SU-DHL-6 (cell line): ENCODE measurements at regions not wholly inside any gene's neighbourhood (a gene's known extent, or its start where the extent isn't known, plus 50 kb on each side); places are given as distances from the start of the nearest gene placed in this dataset.

Experiments used
- H2AFZ ChIP-seq: fragments of 200-600 bp; sonication (generic); 2 replicates; pipeline ENCODE4 v1.6.1; 2014; ENCODE audit warnings: low read depth, mild to moderate bottlenecking, moderate library complexity, mixed read lengths, antibody characterized with exemption, low read length; ENCODE audit not compliant: severe bottlenecking
- H3F3A ChIP-seq: fragments of 200-600 bp; shearing (Covaris generic); 2 replicates; pipeline ENCODE4 v1.6.0; 2016; ENCODE audit warnings: antibody characterized with exemption, mild to moderate bottlenecking; ENCODE audit not compliant: insufficient read depth
- H3K27ac ChIP-seq: fragments of 200-600 bp; sonication (generic); 2 replicates; pipeline ENCODE4 v1.5.1; 2016; ENCODE audit warnings: low read depth, mild to moderate bottlenecking, low read length, moderate library complexity, mixed read lengths
- H3K27me3 ChIP-seq: fragments of 200-600 bp; sonication (generic), shearing (Covaris generic); 2 replicates; pipeline ENCODE4 v1.6.0; 2014; ENCODE audit warnings: mild to moderate bottlenecking, low read length
- H3K36me3 ChIP-seq: fragments of 200-600 bp; sonication (generic); 2 replicates; pipeline ENCODE4 v1.6.1; 2014; ENCODE audit warnings: mild to moderate bottlenecking, low read length, mixed read lengths
- H3K4me2 ChIP-seq: fragments of 300-600, 200-600 bp; shearing (Covaris generic), sonication (generic); 2 replicates; pipeline ENCODE4 v1.6.0; 2014; ENCODE audit warnings: low read length, low read depth, mild to moderate bottlenecking; ENCODE audit not compliant: poor library complexity, severe bottlenecking
- H3K4me3 ChIP-seq: fragments of 200-600 bp; sonication (generic); 2 replicates; pipeline ENCODE4 v1.5.1; 2014; ENCODE audit warnings: antibody characterized with exemption, low read length, mild to moderate bottlenecking, mixed read lengths; ENCODE audit not compliant: insufficient read depth, poor library complexity, severe bottlenecking
- H3K79me2 ChIP-seq: fragments of 200-600 bp; sonication (generic); 2 replicates; pipeline ENCODE4 v1.6.1; 2014; ENCODE audit warnings: mild to moderate bottlenecking, low read length, moderate library complexity; ENCODE audit not compliant: insufficient read depth
- H3K9ac ChIP-seq: fragments of 200-600 bp; sonication (generic); 2 replicates; pipeline ENCODE4 v1.7.0; 2014; ENCODE audit warnings: mild to moderate bottlenecking, low read length
- H3K9me2 ChIP-seq: fragments of 200-600 bp; sonication (generic); replicated peaks from 2 replicates; pipeline ENCODE4 v1.6.1; 2014; ENCODE audit warnings: low read length; ENCODE audit not compliant: insufficient read depth
- H3K9me3 ChIP-seq: fragments of 200-600 bp; sonication (generic); 2 replicates; pipeline ENCODE4 v1.6.1; 2014; ENCODE audit warnings: low read length, mixed read lengths; ENCODE audit not compliant: insufficient read depth
- H4K20me1 ChIP-seq: fragments of 200-600 bp; sonication (generic); 2 replicates; pipeline ENCODE4 v1.6.1; 2014; ENCODE audit warnings: low read depth, mild to moderate bottlenecking, antibody characterized with exemption, low read length, moderate library complexity, mixed read lengths
- CTCF ChIP-seq: fragments of 200-600 bp; sonication (generic); IDR thresholded peaks from one replicate; pipeline ENCODE4 v1.5.1; 2017; ENCODE audit warnings: antibody characterized with exemption, mild to moderate bottlenecking, low read length, moderate library complexity; ENCODE audit not compliant: insufficient read depth, poor library complexity, severe bottlenecking
- EZH2phosphoT487 ChIP-seq: fragments of 200-600 bp; sonication (generic), shearing (Covaris generic); conservative IDR thresholded peaks from 2 replicates; pipeline ENCODE4 v1.6.1; 2018; ENCODE audit warnings: mild to moderate bottlenecking, antibody characterized with exemption, low read length, moderate library complexity, mixed read lengths

DNA sequence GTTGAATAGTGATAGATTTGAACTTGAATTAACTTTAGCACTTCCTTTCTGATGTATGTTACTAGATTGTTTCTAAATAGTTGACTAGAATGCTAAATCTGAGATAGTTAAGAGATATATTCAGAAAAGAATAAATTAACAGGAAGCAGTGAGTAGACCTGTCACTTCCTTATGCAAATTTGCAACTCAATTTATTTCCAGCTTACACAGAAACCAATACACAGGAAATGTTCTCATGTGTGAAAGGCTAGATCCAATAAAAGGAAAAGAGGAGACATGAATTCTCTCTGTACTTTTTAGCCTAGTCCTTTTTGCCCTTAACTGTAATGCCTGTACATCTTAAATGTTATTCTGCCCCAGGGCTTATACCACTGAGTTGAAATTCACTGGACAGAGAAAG, 522.3 kb downstream of the COL11A1 start:
- Histone ChIP-seq H3K9ac (no peak overlapping the region), H3K9me2 (no peaks in the 10 kb centered on the region), H3F3A (no peaks in the 10 kb centered on the region), H3K27ac (no peak overlapping the region), H3K9me3 (no peaks in the 10 kb centered on the region), H2AFZ (no peak overlapping the region), H3K4me3 (no peak overlapping the region), H3K79me2 (no peaks in the 10 kb centered on the region), H3K4me2 (no peak overlapping the region), H3K27me3 (no peaks in the 10 kb centered on the region), H4K20me1 (no peaks in the 10 kb centered on the region), H3K36me3 (no peaks in the 10 kb centered on the region)
- TF ChIP-seq CTCF, result no peak
- TF ChIP-seq EZH2phosphoT487, result no peak

GRCh38 chr1:102580806-102581205, 527.5 kb downstream of the COL11A1 start:
- Histone ChIP-seq H3K9ac (no peak overlapping the region), H2AFZ (no peak overlapping the region), H3K79me2 (no peaks in the 10 kb centered on the region), H3K4me3 (no peak overlapping the region), H3K27ac (no peak overlapping the region), H3K4me2 (no peak overlapping the region), H3K9me3 (no peaks in the 10 kb centered on the region), H3K9me2 (no peaks in the 10 kb centered on the region), H3K27me3 (no peaks in the 10 kb centered on the region), H3F3A (no peaks in the 10 kb centered on the region), H3K36me3 (no peaks in the 10 kb centered on the region), H4K20me1 (no peaks in the 10 kb centered on the region)
- TF ChIP-seq CTCF (no peak), EZH2phosphoT487 (no peak)

DNA sequence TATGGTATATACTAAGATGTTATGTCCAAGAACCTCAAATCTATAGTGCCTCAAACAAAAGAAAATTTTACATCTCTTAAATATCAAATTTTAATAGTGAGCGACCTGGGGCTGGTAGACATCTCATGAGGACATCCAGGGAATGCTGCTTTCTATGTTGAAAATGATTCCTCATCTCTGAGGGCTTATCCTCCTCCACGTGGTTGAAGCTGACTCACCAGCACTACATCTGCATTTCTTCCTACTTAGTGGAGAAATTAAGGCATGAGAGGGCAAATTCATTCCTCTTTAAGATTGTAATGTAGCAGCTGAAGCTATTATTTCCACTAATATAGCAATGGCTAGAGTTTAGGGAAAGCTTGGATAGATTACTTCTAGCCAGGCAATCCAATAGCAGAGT, 529.5 kb downstream of the COL11A1 start:
- Histone ChIP-seq H3K4me2 (no peak overlapping the region), H3K9ac (no peak overlapping the region), H3K27me3 (no peaks in the 10 kb centered on the region), H3K9me2 (no peaks in the 10 kb centered on the region), H3K79me2 (no peaks in the 10 kb centered on the region), H3K4me3 (no peak overlapping the region), H3K9me3 (no peaks in the 10 kb centered on the region), H3F3A (no peaks in the 10 kb centered on the region), H4K20me1 (no peaks in the 10 kb centered on the region), H2AFZ (no peak overlapping the region), H3K27ac (no peak overlapping the region), H3K36me3 (no peaks in the 10 kb centered on the region)
- no peak for TF ChIP-seq EZH2phosphoT487
- TF ChIP-seq CTCF, result no peak

DNA sequence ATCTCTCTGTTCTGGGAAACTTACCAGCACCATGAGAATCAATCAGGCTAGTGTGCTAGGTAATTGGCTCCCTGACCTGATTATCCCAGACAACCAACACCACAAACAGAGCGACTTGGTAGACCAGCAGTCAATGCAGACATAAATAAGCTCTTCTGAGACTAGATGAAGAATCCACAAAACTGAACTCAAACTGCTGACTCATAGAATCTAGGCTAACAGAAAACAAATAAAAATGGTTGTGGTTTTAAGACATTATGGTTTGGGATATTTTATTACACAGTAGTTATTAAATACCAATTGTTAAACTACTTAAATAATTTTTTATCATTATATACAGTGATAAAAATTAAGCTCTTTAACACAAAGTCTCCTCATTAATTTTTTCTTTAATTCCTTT, 535.7 kb downstream of the COL11A1 start:
- Histone ChIP-seq H2AFZ (no peak overlapping the region), H3K36me3 (no peaks in the 10 kb centered on the region), H3K4me3 (no peak overlapping the region), H3K27me3 (no peaks in the 10 kb centered on the region), H3K9me3 (no peaks in the 10 kb centered on the region), H3K27ac (no peak overlapping the region), H4K20me1 (no peaks in the 10 kb centered on the region), H3K9ac (no peak overlapping the region), H3K4me2 (no peak overlapping the region), H3K9me2 (no peaks in the 10 kb centered on the region), H3F3A (no peaks in the 10 kb centered on the region), H3K79me2 (no peaks in the 10 kb centered on the region)
- TF ChIP-seq CTCF, result no peak
- no peak for TF ChIP-seq EZH2phosphoT487
